HepG2 (cell line): ENCODE measurements at regions not wholly inside any gene's neighbourhood (a gene's known extent, or its start where the extent isn't known, plus 50 kb on each side); places are given as distances from the start of the nearest gene placed in this dataset.

Experiments used
- ATAC-seq: fragments of 200-7000 bp; cut with Tn5 transposase; 3 replicates; pipeline ENCODE4 v1.9.1; 2020; ENCODE audit warnings: mild to moderate bottlenecking, moderate library complexity
- BruUV-seq: library from RNA; stranded (reverse); fragments of 400-500 nt; replicated peaks from 2 replicates; lab custom pipeline; 2021; lab: Mats Ljungman, UMichigan
- CTCF ChIA-PET: fragments of 300-600 bp; formaldehyde crosslinking; extraction: SDS; loops from one replicate; lab custom pipeline; 2021; ENCODE audit warnings: low total read pairs, inconsistent platforms, low intra/inter-chr PET ratio; lab: Yijun Ruan, JAX
- POLR2A ChIA-PET: fragments of 350-600 bp; sonication (Branson Sonifier 250); formaldehyde crosslinking; loops from one replicate; lab custom pipeline; 2020; ENCODE audit warnings: antibody characterized with exemption, inconsistent platforms; lab: Yijun Ruan, JAX
- DNase-seq: peaks from one replicate; pipeline ENCODE4 v3.0.0-alpha.2; 2015; ENCODE audit warnings: low spot score
- FAIRE-seq: peaks from 3 replicates; lab custom pipeline; 2011; peaks lifted over from hg19 to GRCh38; lab: Jason Lieb, UNC
- H2AFZ ChIP-seq: one replicate; pipeline ENCODE4 v1.6.1; 2011; ENCODE audit warnings: low read length, inconsistent platforms
- H3K27ac ChIP-seq: fragments of 300-600 bp; 3 replicates; pipeline ENCODE4 v1.8.0; 2011; ENCODE audit warnings: mixed run types, mild to moderate bottlenecking, mixed read lengths, low read length, inconsistent platforms; ENCODE audit not compliant: insufficient read depth; ENCODE audit errors: extremely low read length
- H3K27me3 ChIP-seq, 2 experiments: fragments of 200-600 bp in 1 of 2; 2 replicates in 1 of 2; 3 replicates in 1 of 2; pipeline versions ENCODE4 v1.6.0 to v1.8.0; 2011; ENCODE audit warnings: low read length in 2 of 2, mild to moderate bottlenecking in 2 of 2, moderate library complexity in 2 of 2, inconsistent platforms in 1 of 2; ENCODE audit not compliant: insufficient read depth in 2 of 2, control insufficient read depth in 1 of 2
- H3K36me3 ChIP-seq, 2 experiments: fragments of 200-600 bp in 1 of 2; replicated peaks in 1 of 2; 2 replicates in 1 of 2; 3 replicates in 1 of 2; pipeline versions ENCODE4 v1.5.1 to v1.8.0; 2011; ENCODE audit warnings: low read length in 2 of 2, inconsistent platforms in 1 of 2; ENCODE audit not compliant: insufficient read depth in 2 of 2, control insufficient read depth in 1 of 2
- H3K4me1 ChIP-seq: 2 replicates; pipeline ENCODE4 v1.5.1; 2012; ENCODE audit warnings: low read length, inconsistent platforms; ENCODE audit not compliant: insufficient read depth
- H3K4me2 ChIP-seq: 2 replicates; pipeline ENCODE4 v1.6.0; 2011; ENCODE audit warnings: low read depth, low read length, inconsistent platforms
- H3K4me3 ChIP-seq, 3 experiments: fragments of 200-600 bp in 1 of 3; sonication (generic), shearing (Covaris generic) in 1 of 3; replicated peaks in 1 of 3; 2 replicates each; pipeline ENCODE4 v1.5.1; 2011 to 2016; ENCODE audit warnings: low read length in 3 of 3, inconsistent platforms in 2 of 3, low read depth in 2 of 3, mild to moderate bottlenecking in 2 of 3, control low read depth in 1 of 3, mixed read lengths in 1 of 3; ENCODE audit not compliant: insufficient read depth in 1 of 3
- H3K79me2 ChIP-seq: one replicate; pipeline ENCODE4 v1.6.1; 2011; ENCODE audit warnings: low read length, inconsistent platforms; ENCODE audit not compliant: insufficient read depth
- H3K9ac ChIP-seq: 2 replicates; pipeline ENCODE4 v1.6.0; 2011; ENCODE audit warnings: mild to moderate bottlenecking, low read depth, low read length, inconsistent platforms; ENCODE audit not compliant: insufficient read depth
- H3K9me3 ChIP-seq: 2 replicates; pipeline ENCODE4 v1.5.1; 2012; ENCODE audit warnings: mild to moderate bottlenecking, low read length
- H4K20me1 ChIP-seq: 2 replicates; pipeline ENCODE4 v1.6.0; 2011; ENCODE audit warnings: inconsistent platforms, mild to moderate bottlenecking, low read length, moderate library complexity; ENCODE audit not compliant: insufficient read depth
- CERS6 ChIP-seq: sonication (generic); formaldehyde crosslinking; IDR thresholded peaks from 2 replicates; pipeline ENCODE4 v1.5.0; 2020; ENCODE audit warnings: missing genetic modification reagents
- IRF2 ChIP-seq: IDR thresholded peaks from 2 replicates; pipeline ENCODE4 v1.6.1; 2018; ENCODE audit warnings: missing genetic modification reagents, missing compliant biosample characterization
- ZKSCAN5 ChIP-seq: sonication (generic); formaldehyde crosslinking; IDR thresholded peaks from 2 replicates; pipeline ENCODE4 v1.5.1; 2020; ENCODE audit warnings: mild to moderate bottlenecking, missing genetic modification reagents
- ZNF143 ChIP-seq: sonication (generic); formaldehyde crosslinking; IDR thresholded peaks from 2 replicates; pipeline ENCODE4 v1.4.0; 2020; ENCODE audit warnings: missing genetic modification reagents
- WGBS: methylation state at CpG from one replicate; pipeline ENCODE4 v1.1.6; 2017; ENCODE audit warnings: low lambda C conversion rate; 5-methylcytosine and 5-hydroxymethylcytosine counted together
- in situ Hi-C: cut with HindIII; loops from 2 replicates; pipeline ENCODE4 v1.10.0; 2017; ENCODE audit warnings: low pct_unique_long_range_greater_than_20kb; ENCODE audit not compliant: extremely low pct_ligation_motif_present
- intact Hi-C: fragments of 100-400 bp; cut with micrococcal nuclease; formaldehyde crosslinking; loops from one replicate; pipeline ENCODE4 v1.10.0; 2022; ENCODE audit not compliant: unreplicated experiment
- TF ChIP-seq, protein P1 (sequence below): sonication (generic); formaldehyde crosslinking; IDR thresholded peaks from 2 replicates; pipeline ENCODE4 v1.4.0; 2020; ENCODE audit warnings: missing genetic modification reagents

GRCh38 chr17:71200597-71200996, 920.2 kb upstream of the SOX9 start:
- Histone ChIP-seq H3K4me1 (no peaks in the 10 kb centered on the region), H3K4me3 (no peak overlapping the region), H3K79me2 (no peaks in the 10 kb centered on the region), H3K27me3 (no peaks in the 10 kb centered on the region), H3K27ac (no peak overlapping the region), H3K36me3 (no peaks in the 10 kb centered on the region), H2AFZ (no peak overlapping the region), H4K20me1 (no peaks in the 10 kb centered on the region), H3K9me3 (peaks cover 65% of the 10 kb centered on the region), H3K4me2 (no peak overlapping the region), H3K9ac (no peak overlapping the region)
- no peak for FAIRE-seq
- intact Hi-C loops = no loop called here
- no peak for TF ChIP-seq ZKSCAN5 (CRISPR knock-in tag)
- no peak for TF ChIP-seq CERS6 (CRISPR knock-in tag)
- in situ Hi-C loops = no loop called here
- no TSS peak for BruUV-seq
- ChIA-PET CTCF (no interaction called here), POLR2A (no interaction called here)
- DNase-seq = no peak
- 0% methylated on average over 1 of the region's 1 CpG for WGBS
- ATAC-seq = no peak

GRCh38 chr17:71201639-71202038, 919.2 kb upstream of the SOX9 start:
- H3K9me3 ChIP-seq = peaks cover 59% of the 10 kb centered on the region
- TF ChIP-seq ZNF143 (CRISPR knock-in tag) (no peak), IRF2 (no peak)
- TF ChIP-seq, protein P1, sequence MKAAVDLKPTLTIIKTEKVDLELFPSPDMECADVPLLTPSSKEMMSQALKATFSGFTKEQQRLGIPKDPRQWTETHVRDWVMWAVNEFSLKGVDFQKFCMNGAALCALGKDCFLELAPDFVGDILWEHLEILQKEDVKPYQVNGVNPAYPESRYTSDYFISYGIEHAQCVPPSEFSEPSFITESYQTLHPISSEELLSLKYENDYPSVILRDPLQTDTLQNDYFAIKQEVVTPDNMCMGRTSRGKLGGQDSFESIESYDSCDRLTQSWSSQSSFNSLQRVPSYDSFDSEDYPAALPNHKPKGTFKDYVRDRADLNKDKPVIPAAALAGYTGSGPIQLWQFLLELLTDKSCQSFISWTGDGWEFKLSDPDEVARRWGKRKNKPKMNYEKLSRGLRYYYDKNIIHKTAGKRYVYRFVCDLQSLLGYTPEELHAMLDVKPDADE (CRISPR knock-in tag) = no peak
- TF ChIP-seq, all 625 proteins: peak for 0
- no peaks in the 10 kb centered on the region for H3K4me1 ChIP-seq
- FAIRE-seq = no peak
- H3K4me3 ChIP-seq = no peak overlapping the region
- under 1% methylated on average over 2 of the region's 2 CpGs for WGBS
- ChIA-PET POLR2A (no interaction called here), CTCF (no interaction called here)
- no peak overlapping the region for H2AFZ ChIP-seq
- intact Hi-C loops (no loop called here), in situ Hi-C loops (no loop called here)
- no peak for ATAC-seq
- H3K79me2 ChIP-seq = no peaks in the 10 kb centered on the region
- DNase-seq = no peak
- no peak overlapping the region for H3K4me2 ChIP-seq
- BruUV-seq = no TSS peak
- no peaks in the 10 kb centered on the region for H4K20me1 ChIP-seq
- H3K36me3 ChIP-seq = no peaks in the 10 kb centered on the region
- H3K27ac ChIP-seq = no peak overlapping the region
- H3K9ac ChIP-seq = no peak overlapping the region
- no peaks in the 10 kb centered on the region for H3K27me3 ChIP-seq
